ENCODE measurements at regions not wholly inside any gene's neighbourhood (a gene's known extent, or its start where the extent isn't known, plus 50 kb on each side); places are given as distances from the start of the nearest gene placed in this dataset.

DNA sequence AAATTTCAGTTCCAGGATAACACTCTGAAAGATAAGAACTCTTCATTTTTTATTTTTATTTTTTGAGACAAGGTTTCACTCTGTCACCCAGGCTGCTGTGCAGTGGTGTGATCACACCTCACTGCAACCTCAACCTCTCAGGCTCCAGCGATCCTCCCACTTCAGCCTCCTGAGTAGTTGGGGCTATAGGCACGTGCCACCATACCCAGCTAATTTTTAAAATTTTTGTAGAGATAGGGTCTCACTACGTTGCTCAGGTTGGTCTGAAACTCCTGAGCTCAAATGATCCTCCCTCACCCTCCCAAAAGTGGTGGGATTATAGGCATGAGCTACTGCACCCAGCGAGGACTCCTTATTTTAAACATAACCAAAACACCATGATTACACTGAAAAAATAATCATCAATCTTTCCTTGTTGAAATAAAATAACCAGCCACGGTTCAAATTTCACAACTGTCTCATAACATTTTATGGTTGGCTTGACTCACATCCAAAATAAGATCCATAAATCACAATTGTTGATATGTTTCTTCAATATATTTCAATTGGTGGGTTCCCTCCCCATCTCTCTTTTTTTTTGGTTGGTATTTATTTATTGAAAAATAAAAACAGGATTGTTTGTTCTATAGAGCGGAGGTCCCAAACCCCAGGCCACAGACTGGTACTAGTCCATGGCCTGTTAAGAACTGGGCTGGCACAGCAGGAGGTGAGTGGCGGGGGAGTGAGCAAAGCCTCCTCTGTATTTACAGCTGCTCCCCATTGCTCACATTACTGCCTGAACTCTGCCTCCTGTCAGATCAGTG, 60.1 kb upstream of the FAM171A1 start:
- Histone ChIP-seq H3K27ac (ENCODE audit: low read depth in 2 of 2, low read length in 1 of 2) (no peak overlapping the region), H2AFZ (ENCODE audit: low read depth) (no peak overlapping the region), H3F3A (replicated peaks; ENCODE audit: insufficient read depth) (no peaks in the 10 kb centered on the region), H3K27me3 (ENCODE audit: insufficient read depth) (no peaks in the 10 kb centered on the region; the same call in 1 of the 2 replicates), H3K4me1 (ENCODE audit: control insufficient read depth in 1 of 2, insufficient read depth in 2 of 2, low read depth in 1 of 2, low read length in 1 of 2) (peaks cover 0 to 3% of the 10 kb centered on the region in 2 experiments; a peak in 1 of 4 replicates), H3K9ac (no peak overlapping the region), H4K20me1 (ENCODE audit: insufficient read depth) (no peaks in the 10 kb centered on the region), H3K4me2 (no peak overlapping the region), H3K9me2 (no peaks in the 10 kb centered on the region), H3K79me2 (ENCODE audit: insufficient read depth) (no peaks in the 10 kb centered on the region), H3K36me3 (replicated peaks in 1 of 2; ENCODE audit: control insufficient read depth in 1 of 2, insufficient read depth in 2 of 2, low read length in 1 of 2) (no peaks in the 10 kb centered on the region), H3K9me3 (no peaks in the 10 kb centered on the region), H3K4me3 (ENCODE audit: low read depth in 2 of 2, low read length in 1 of 2) (no peak overlapping the region)
- ChIA-PET POLR2A (interaction anchor here (0.6 kb wide), 1 partner anchor 81 kb away, joined by 3 read pairs; no protein-coding TSS in a partner anchor), CTCF (interaction anchor here (0.5 kb wide), 1 partner anchor 471 kb away, joined by 3 read pairs; no protein-coding TSS in a partner anchor)
- no peak for DNase-seq
- TF ChIP-seq NRF1 (IDR thresholded peaks at IDR 0.05; ENCODE audit: low read depth, low read length) (no peak), FOXJ3 (CRISPR knock-in tag; IDR thresholded peaks at IDR 0.05) (no peak), NFIC (IDR thresholded peaks at IDR 0.05; ENCODE audit: borderline replicate concordance) (no peak), YY1 (IDR thresholded peaks at IDR 0.05; ENCODE audit: low read depth) (no peak), RXRA (IDR thresholded peaks at IDR 0.05; ENCODE audit: borderline replicate concordance, low read depth) (no peak)
- WGBS (ENCODE audit: low lambda C conversion rate), result 51% methylated on average over 7 of the region's 7 CpGs

DNA sequence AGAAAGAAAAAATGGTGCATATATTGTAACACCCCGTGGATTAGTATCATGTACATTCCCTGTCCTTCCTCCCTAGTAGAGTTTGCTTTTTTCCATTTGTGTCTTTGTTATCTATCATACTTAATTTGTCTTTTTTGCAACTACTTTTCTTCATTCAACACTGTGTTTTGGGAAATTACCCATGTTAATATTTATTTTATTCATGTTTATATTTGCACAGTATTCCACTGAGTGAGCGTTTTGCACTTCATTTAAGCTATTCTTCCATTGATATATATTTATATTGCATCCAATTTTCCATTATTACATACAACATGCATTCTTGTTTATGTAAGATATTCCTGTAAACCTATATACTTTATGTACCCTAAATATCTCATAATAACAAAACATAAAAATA, 57.6 kb upstream of the FAM171A1 start:
- Histone ChIP-seq H3K9me3 (no peaks in the 10 kb centered on the region), H3K4me1 (ENCODE audit: control insufficient read depth in 1 of 2, insufficient read depth in 2 of 2, low read depth in 1 of 2, low read length in 1 of 2) (no peaks in the 10 kb centered on the region), H3K79me2 (ENCODE audit: insufficient read depth) (no peaks in the 10 kb centered on the region), H2AFZ (ENCODE audit: low read depth) (no peak overlapping the region), H3K27me3 (ENCODE audit: insufficient read depth) (no peaks in the 10 kb centered on the region; the same call in 1 of the 2 replicates), H3K9me2 (no peaks in the 10 kb centered on the region), H3K9ac (no peak overlapping the region), H3K36me3 (replicated peaks in 1 of 2; ENCODE audit: control insufficient read depth in 1 of 2, insufficient read depth in 2 of 2, low read length in 1 of 2) (no peaks in the 10 kb centered on the region), H3K27ac (ENCODE audit: low read depth in 2 of 2, low read length in 1 of 2) (no peak overlapping the region), H3F3A (replicated peaks; ENCODE audit: insufficient read depth) (no peaks in the 10 kb centered on the region), H4K20me1 (ENCODE audit: insufficient read depth) (no peaks in the 10 kb centered on the region), H3K4me3 (ENCODE audit: low read depth in 2 of 2, low read length in 1 of 2) (no peak overlapping the region), H3K4me2 (no peak overlapping the region)
- WGBS (ENCODE audit: low lambda C conversion rate), result 2% methylated on average over 2 of the region's 2 CpGs
- POLR2A ChIA-PET, result no interaction called here
- CTCF ChIA-PET, result interaction anchor here (0.5 to 1.8 kb wide), 12 partner anchors 11 to 299 kb away, joined by 3 to 10 read pairs (median 3); partner anchors contain the start of gene ITGA8
- TF ChIP-seq NFIC (IDR thresholded peaks at IDR 0.05; ENCODE audit: borderline replicate concordance) (no peak), FOSL2 (IDR thresholded peaks at IDR 0.05; ENCODE audit: borderline replicate concordance, low read depth) (no peak), CHD2 (IDR thresholded peaks at IDR 0.05; ENCODE audit: low read length, partially characterized antibody) (no peak), MEF2A (IDR thresholded peaks at IDR 0.05; ENCODE audit: borderline replicate concordance, low read depth) (no peak), TEAD4 (IDR thresholded peaks at IDR 0.05; ENCODE audit: borderline replicate concordance, insufficient read depth) (no peak), FOXM1 (IDR thresholded peaks at IDR 0.05; ENCODE audit: low read depth) (no peak), YY1 (IDR thresholded peaks at IDR 0.05; ENCODE audit: low read depth) (no peak), RAD21 (IDR thresholded peaks at IDR 0.05; ENCODE audit: low read length) (no peak), ELF1 (IDR thresholded peaks at IDR 0.05) (no peak), USF2 (IDR thresholded peaks at IDR 0.05; ENCODE audit: borderline replicate concordance, low read depth, low read length) (no peak), EP300 (IDR thresholded peaks at IDR 0.05; ENCODE audit: borderline replicate concordance in 1 of 2, low read depth in 1 of 2, low read length in 1 of 2) (no peak), SMC3 (IDR thresholded peaks at IDR 0.05; ENCODE audit: low read depth, low read length) (no peak), TAF1 (IDR thresholded peaks at IDR 0.05; ENCODE audit: borderline replicate concordance, low read depth, low read length) (no peak)
- TF ChIP-seq, protein P1, sequence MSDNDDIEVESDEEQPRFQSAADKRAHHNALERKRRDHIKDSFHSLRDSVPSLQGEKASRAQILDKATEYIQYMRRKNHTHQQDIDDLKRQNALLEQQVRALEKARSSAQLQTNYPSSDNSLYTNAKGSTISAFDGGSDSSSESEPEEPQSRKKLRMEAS (IDR thresholded peaks at IDR 0.05; ENCODE audit: low read depth), result no peak
- TF ChIP-seq, protein P2, sequence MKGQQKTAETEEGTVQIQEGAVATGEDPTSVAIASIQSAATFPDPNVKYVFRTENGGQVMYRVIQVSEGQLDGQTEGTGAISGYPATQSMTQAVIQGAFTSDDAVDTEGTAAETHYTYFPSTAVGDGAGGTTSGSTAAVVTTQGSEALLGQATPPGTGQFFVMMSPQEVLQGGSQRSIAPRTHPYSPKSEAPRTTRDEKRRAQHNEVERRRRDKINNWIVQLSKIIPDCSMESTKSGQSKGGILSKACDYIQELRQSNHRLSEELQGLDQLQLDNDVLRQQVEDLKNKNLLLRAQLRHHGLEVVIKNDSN (IDR thresholded peaks at IDR 0.05; ENCODE audit: borderline replicate concordance, low read depth), result no peak
- TF ChIP-seq, protein P3, sequence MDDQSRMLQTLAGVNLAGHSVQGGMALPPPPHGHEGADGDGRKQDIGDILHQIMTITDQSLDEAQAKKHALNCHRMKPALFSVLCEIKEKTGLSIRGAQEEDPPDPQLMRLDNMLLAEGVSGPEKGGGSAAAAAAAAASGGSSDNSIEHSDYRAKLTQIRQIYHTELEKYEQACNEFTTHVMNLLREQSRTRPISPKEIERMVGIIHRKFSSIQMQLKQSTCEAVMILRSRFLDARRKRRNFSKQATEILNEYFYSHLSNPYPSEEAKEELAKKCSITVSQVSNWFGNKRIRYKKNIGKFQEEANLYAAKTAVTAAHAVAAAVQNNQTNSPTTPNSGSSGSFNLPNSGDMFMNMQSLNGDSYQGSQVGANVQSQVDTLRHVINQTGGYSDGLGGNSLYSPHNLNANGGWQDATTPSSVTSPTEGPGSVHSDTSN (IDR thresholded peaks at IDR 0.05), result no peak
- no peak for DNase-seq

Data from SK-N-SH (cell line).